GM21367 (cell line): ENCODE measurements at regions not wholly inside any gene's neighbourhood (a gene's known extent, or its start where the extent isn't known, plus 50 kb on each side); places are given as distances from the start of the nearest gene placed in this dataset.

Experiments used
- ATAC-seq: cut with Tn5 transposase; IDR thresholded peaks from one replicate; pipeline ENCODE4 v1.9.1; 2021; ENCODE audit not compliant: unreplicated experiment

- ATAC-seq: no peak
Observed at GRCh38 chr2:2856723-2857415, 520.7 kb downstream of the EIPR1 start.

GRCh38 chr2:2855297-2855696 is 522.3 kb downstream of the EIPR1 start:
- ATAC-seq: no peak

GRCh38 chr2:2853346-2853745 is 522.3 kb upstream of the MYT1L start:
- ATAC-seq: no peak

GRCh38 chr2:2851806-2852777 is 521.0 kb upstream of the MYT1L start:
- no peak for ATAC-seq

- no peak for ATAC-seq
Observed at GRCh38 chr2:2851316-2851715, 520.2 kb upstream of the MYT1L start.

GRCh38 chr2:2850859-2851258 is 519.8 kb upstream of the MYT1L start:
- ATAC-seq: no peak

- no peak for ATAC-seq
Observed at GRCh38 chr2:2850218-2850755, 519.2 kb upstream of the MYT1L start.

- ATAC-seq: no peak
Observed at GRCh38 chr2:2849464-2850217, 518.6 kb upstream of the MYT1L start.

GRCh38 chr2:2848621-2849333 is 517.7 kb upstream of the MYT1L start:
- no peak for ATAC-seq

GRCh38 chr2:2848198-2848597 is 517.1 kb upstream of the MYT1L start:
- ATAC-seq: no peak

- no peak for ATAC-seq
Observed at GRCh38 chr2:2847209-2847676, 516.2 kb upstream of the MYT1L start.

- ATAC-seq: no peak
Observed at GRCh38 chr2:2846332-2847208, 515.5 kb upstream of the MYT1L start.

GRCh38 chr2:2845806-2846315 is 514.8 kb upstream of the MYT1L start:
- ATAC-seq: no peak

GRCh38 chr2:2845267-2845666 is 514.2 kb upstream of the MYT1L start:
- ATAC-seq: no peak

- ATAC-seq: no peak
Observed at GRCh38 chr2:2843969-2844548, 513.0 kb upstream of the MYT1L start.

- no peak for ATAC-seq
Observed at GRCh38 chr2:2842466-2842865, 511.4 kb upstream of the MYT1L start.

GRCh38 chr2:2840681-2841300 is 509.7 kb upstream of the MYT1L start:
- ATAC-seq: no peak

GRCh38 chr2:2839782-2840531 is 508.9 kb upstream of the MYT1L start:
- ATAC-seq: no peak
